Eye (tissue), 1 donor: ENCODE measurements at regions not wholly inside any gene's neighbourhood (a gene's known extent, or its start where the extent isn't known, plus 50 kb on each side); places are given as distances from the start of the nearest gene placed in this dataset.

Source experiments
- DNase-seq: peaks from one replicate; pipeline ENCODE4 v3.0.0-alpha.2; 2015

- no peak for DNase-seq
Measured at GRCh38 chr2:51120754-51121280, 88.9 kb upstream of the NRXN1 start.

GRCh38 chr2:51111532-51111931 lies 79.6 kb upstream of the NRXN1 start:
- DNase-seq: no peak

- DNase-seq: no peak
Measured at GRCh38 chr2:51108794-51109193, 76.9 kb upstream of the NRXN1 start.

DNA sequence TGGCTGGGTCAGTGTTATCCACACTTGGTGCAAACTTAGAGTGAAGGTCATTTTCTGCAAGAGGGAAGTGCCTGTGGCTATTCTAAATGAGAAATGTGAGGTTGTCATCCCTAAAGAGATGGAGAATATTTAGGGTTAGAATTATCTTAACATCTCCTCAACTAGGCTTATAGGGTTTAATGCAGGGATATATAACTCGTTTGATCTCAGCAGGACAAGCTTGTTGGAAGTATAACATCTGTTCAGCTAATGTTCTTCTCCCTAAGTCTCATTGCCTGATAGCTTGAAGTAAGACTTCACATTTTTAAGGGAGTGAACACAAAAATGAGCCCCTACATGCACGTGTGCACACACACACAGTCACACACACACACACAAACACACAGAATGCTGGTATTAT lies 75.9 kb upstream of the NRXN1 start:
- DNase-seq: no peak

- DNase-seq: no peak
Measured at GRCh38 chr2:51105811-51106210, 73.9 kb upstream of the NRXN1 start.

GRCh38 chr2:51103205-51103604 lies 71.3 kb upstream of the NRXN1 start:
- DNase-seq: peak; percentile 60

DNA sequence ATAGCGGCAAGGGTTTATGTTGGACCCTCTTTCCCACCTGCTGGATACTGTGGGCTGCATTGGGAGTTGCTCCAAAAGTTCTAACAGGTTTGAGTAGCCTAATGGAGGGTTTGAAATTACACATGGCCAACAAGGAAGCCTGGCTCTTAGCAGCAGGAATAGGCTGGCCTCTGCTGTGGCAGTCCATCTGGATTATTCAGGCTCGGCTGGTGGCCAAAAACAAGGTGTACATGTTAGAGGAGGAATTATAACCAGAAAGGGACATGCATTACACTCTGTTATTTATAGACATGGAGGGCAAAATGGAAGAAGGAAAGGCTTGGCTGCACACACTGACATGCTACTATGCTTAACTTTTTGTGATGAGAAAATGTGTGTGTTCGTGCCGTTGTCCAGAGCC lies 61.1 kb upstream of the NRXN1 start:
- DNase-seq: no peak

GRCh38 chr2:51085420-51086068 lies 53.6 kb upstream of the NRXN1 start:
- DNase-seq: no peak

- no peak for DNase-seq
Measured at GRCh38 chr2:51084750-51085149, 52.8 kb upstream of the NRXN1 start.
